OCI-LY7 (cell line): ENCODE measurements at regions not wholly inside any gene's neighbourhood (a gene's known extent, or its start where the extent isn't known, plus 50 kb on each side); places are given as distances from the start of the nearest gene placed in this dataset.

Experiments
- BruUV-seq: library from RNA; stranded (reverse); fragments of 400-500 nt; replicated peaks from 2 replicates; lab custom pipeline; 2021; lab: Mats Ljungman, UMichigan
- CTCF ChIA-PET: fragments of 300-600 bp; sonication (Branson Sonifier 250); formaldehyde crosslinking; loops from one replicate; lab custom pipeline; 2022; ENCODE audit warnings: antibody characterized with exemption; ENCODE audit not compliant: unreplicated experiment; lab: Charles Lee
- POLR2A ChIA-PET: fragments of 300-600 bp; sonication (Branson Sonifier 250); formaldehyde crosslinking; loops from one replicate; lab custom pipeline; 2022; ENCODE audit warnings: antibody characterized with exemption; lab: Charles Lee
- DNase-seq: peaks from one replicate; pipeline ENCODE4 v3.0.0-alpha.2; 2015; ENCODE audit warnings: low spot score
- H2AFZ ChIP-seq: fragments of 200-600 bp; sonication (generic), shearing (Covaris generic); 2 replicates; pipeline ENCODE4 v1.6.1; 2014; ENCODE audit warnings: mild to moderate bottlenecking, antibody characterized with exemption, low read length, moderate library complexity
- H3K27ac ChIP-seq: fragments of 200-600 bp; sonication (generic); 2 replicates; pipeline ENCODE4 v1.5.1; 2014; ENCODE audit warnings: mixed run types, low read depth, mild to moderate bottlenecking, moderate library complexity, low read length, inconsistent platforms; ENCODE audit not compliant: poor library complexity, severe bottlenecking
- H3K36me3 ChIP-seq: fragments of 200-600 bp; sonication (generic); 2 replicates; pipeline ENCODE4 v1.6.1; 2014; ENCODE audit warnings: mild to moderate bottlenecking, antibody characterized with exemption, low read length, moderate library complexity, mixed read lengths; ENCODE audit not compliant: insufficient read depth
- H3K4me1 ChIP-seq: fragments of 200-600 bp; sonication (generic); 2 replicates; pipeline ENCODE4 v1.5.1; 2014; ENCODE audit warnings: mild to moderate bottlenecking, low read length; ENCODE audit not compliant: insufficient read depth, poor library complexity, severe bottlenecking
- H3K4me2 ChIP-seq: fragments of 200-600 bp; sonication (generic); 2 replicates; pipeline ENCODE4 v1.6.1; 2014; ENCODE audit warnings: mild to moderate bottlenecking, low read length
- H3K4me3 ChIP-seq: fragments of 200-600 bp; sonication (generic); 2 replicates; pipeline ENCODE4 v1.5.1; 2014; ENCODE audit warnings: mild to moderate bottlenecking, low read depth, low read length; ENCODE audit not compliant: poor library complexity, severe bottlenecking
- H3K79me2 ChIP-seq: fragments of 200-600 bp; sonication (generic); 2 replicates; pipeline ENCODE4 v1.6.1; 2016; ENCODE audit warnings: low read depth, mild to moderate bottlenecking, low read length, moderate library complexity, mixed read lengths; ENCODE audit not compliant: insufficient read depth
- H3K9me2 ChIP-seq: fragments of 200-600 bp; sonication (generic); 2 replicates; pipeline ENCODE4 v1.6.1; 2016; ENCODE audit warnings: mild to moderate bottlenecking, low read length, mixed read lengths; ENCODE audit not compliant: insufficient read depth
- H3K9me3 ChIP-seq: fragments of 200-600 bp; sonication (generic); 2 replicates; pipeline ENCODE4 v1.6.1; 2014; ENCODE audit warnings: mild to moderate bottlenecking, mixed run types, low read length, mixed read lengths
- H4K20me1 ChIP-seq: fragments of 200-600 bp; sonication (generic); 2 replicates; pipeline ENCODE4 v1.6.1; 2014; ENCODE audit warnings: mild to moderate bottlenecking, antibody characterized with exemption, low read length, moderate library complexity, mixed read lengths; ENCODE audit not compliant: insufficient read depth
- CTCF ChIP-seq: fragments of 200-600 bp; sonication (generic); conservative IDR thresholded peaks from 2 replicates; pipeline ENCODE4 v1.5.1; 2014; ENCODE audit warnings: mild to moderate bottlenecking, antibody characterized with exemption, low read length, moderate library complexity, mixed read lengths
- EZH2phosphoT487 ChIP-seq: fragments of 200-600 bp; sonication (generic); IDR thresholded peaks from 2 replicates; pipeline ENCODE4 v1.6.1; 2018; ENCODE audit warnings: low read depth, borderline replicate concordance, mild to moderate bottlenecking, mixed run types, antibody characterized with exemption, low read length, moderate library complexity, mixed read lengths
- intact Hi-C: fragments of 100-400 bp; cut with micrococcal nuclease; formaldehyde crosslinking; loops from one replicate; pipeline ENCODE4 v1.10.0; 2022; ENCODE audit not compliant: unreplicated experiment

GRCh38 chr2:121884078-121884477, 128.6 kb downstream of the TSN start:
- no peaks in the 10 kb centered on the region for H4K20me1 ChIP-seq
- no peak overlapping the region for H3K4me3 ChIP-seq
- no peak for TF ChIP-seq EZH2phosphoT487
- TF ChIP-seq CTCF = no peak
- no peaks in the 10 kb centered on the region for H3K9me2 ChIP-seq
- no peak overlapping the region for H3K4me2 ChIP-seq
- H3K36me3 ChIP-seq = no peaks in the 10 kb centered on the region
- no peaks in the 10 kb centered on the region for H3K4me1 ChIP-seq
- ChIA-PET CTCF (no interaction called here), POLR2A (no interaction called here)
- intact Hi-C loops = no loop called here
- no peaks in the 10 kb centered on the region for H3K9me3 ChIP-seq
- DNase-seq = no peak
- H3K27ac ChIP-seq = no peak overlapping the region
- no peak overlapping the region for H2AFZ ChIP-seq
- no peaks in the 10 kb centered on the region for H3K79me2 ChIP-seq
- BruUV-seq = no TSS peak

GRCh38 chr2:121884511-121884921, 129.1 kb downstream of the TSN start:
- H3K4me1 ChIP-seq = no peaks in the 10 kb centered on the region
- BruUV-seq = no TSS peak
- no peak for DNase-seq
- H3K9me2 ChIP-seq = no peaks in the 10 kb centered on the region
- no peaks in the 10 kb centered on the region for H3K36me3 ChIP-seq
- intact Hi-C loops = no loop called here
- no peak for TF ChIP-seq CTCF
- TF ChIP-seq EZH2phosphoT487 = no peak
- no peak overlapping the region for H3K4me3 ChIP-seq
- H3K4me2 ChIP-seq = no peak overlapping the region
- no peak overlapping the region for H3K27ac ChIP-seq
- no peaks in the 10 kb centered on the region for H4K20me1 ChIP-seq
- H2AFZ ChIP-seq = no peak overlapping the region
- POLR2A ChIA-PET = no interaction called here
- H3K79me2 ChIP-seq = no peaks in the 10 kb centered on the region
- no peaks in the 10 kb centered on the region for H3K9me3 ChIP-seq
- CTCF ChIA-PET = no interaction called here

GRCh38 chr2:121886059-121886458, 130.6 kb downstream of the TSN start:
- no peak for DNase-seq
- intact Hi-C loops = no loop called here
- H3K4me3 ChIP-seq = no peak overlapping the region
- ChIA-PET CTCF (interaction anchor here (0.8 kb wide), 1 partner anchor 40 kb away, joined by 3 read pairs; no protein-coding TSS in a partner anchor), POLR2A (interaction anchor here (0.8 kb wide), 1 partner anchor 82 kb away, joined by 6 read pairs; no protein-coding TSS in a partner anchor)
- no peaks in the 10 kb centered on the region for H3K9me3 ChIP-seq
- H2AFZ ChIP-seq = no peak overlapping the region
- TF ChIP-seq EZH2phosphoT487 = no peak
- TF ChIP-seq CTCF = no peak
- no peaks in the 10 kb centered on the region for H3K9me2 ChIP-seq
- H3K36me3 ChIP-seq = no peaks in the 10 kb centered on the region
- no peaks in the 10 kb centered on the region for H3K4me1 ChIP-seq
- H3K4me2 ChIP-seq = no peak overlapping the region
- H3K27ac ChIP-seq = no peak overlapping the region
- H3K79me2 ChIP-seq = no peaks in the 10 kb centered on the region
- BruUV-seq = no TSS peak
- no peaks in the 10 kb centered on the region for H4K20me1 ChIP-seq
